Astrocyte of the spinal cord (primary cell): ENCODE measurements at regions not wholly inside any gene's neighbourhood (a gene's known extent, or its start where the extent isn't known, plus 50 kb on each side); places are given as distances from the start of the nearest gene placed in this dataset.
"Not testable (repeated sequence)": the region's sequence is repeated elsewhere in the genome, so short reads cannot be mapped to it uniquely, and the experiment has no call there.

ENCODE experiments used
- DNase-seq: peaks from one replicate; pipeline ENCODE4 v3.0.0; 2011; ENCODE audit warnings: low read depth, low spot score
- H3K4me3 ChIP-seq: 2 replicates; pipeline ENCODE4 v1.5.1; 2011; ENCODE audit warnings: low read depth, mild to moderate bottlenecking, low read length, moderate library complexity
- in situ Hi-C: cut with HindIII; loops from 2 replicates; pipeline ENCODE4 v1.10.0; 2017; ENCODE audit warnings: low sequenced_read_pairs
- TF ChIP-seq, protein P1 (sequence below): IDR thresholded peaks from 2 replicates; pipeline ENCODE4 v1.5.1; 2012; ENCODE audit warnings: low read depth, mild to moderate bottlenecking, low read length, inconsistent platforms

DNA sequence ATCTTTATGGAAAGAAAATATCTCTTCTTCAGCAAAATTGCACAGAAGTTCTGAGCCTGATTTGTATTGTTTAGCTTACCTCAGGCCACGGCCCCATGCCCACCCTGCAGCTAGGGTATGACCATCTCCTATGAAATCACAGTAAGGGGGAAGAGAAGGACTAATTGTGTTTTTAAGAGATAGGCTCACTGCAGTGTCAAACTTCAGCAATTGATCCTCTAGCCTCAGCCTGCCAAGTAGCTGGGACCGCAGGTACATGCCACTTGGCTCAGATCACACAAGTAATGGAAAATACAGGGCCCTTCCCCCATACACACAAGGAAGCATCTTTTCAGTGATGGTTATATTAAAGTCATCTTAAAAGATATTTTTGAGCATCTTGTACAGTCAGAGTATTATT is 60.0 kb downstream of the DMAC1 start:
- no peak overlapping the region for H3K4me3 ChIP-seq
- in situ Hi-C loops, result no loop called here
- DNase-seq, result no peak
- TF ChIP-seq, protein P1, sequence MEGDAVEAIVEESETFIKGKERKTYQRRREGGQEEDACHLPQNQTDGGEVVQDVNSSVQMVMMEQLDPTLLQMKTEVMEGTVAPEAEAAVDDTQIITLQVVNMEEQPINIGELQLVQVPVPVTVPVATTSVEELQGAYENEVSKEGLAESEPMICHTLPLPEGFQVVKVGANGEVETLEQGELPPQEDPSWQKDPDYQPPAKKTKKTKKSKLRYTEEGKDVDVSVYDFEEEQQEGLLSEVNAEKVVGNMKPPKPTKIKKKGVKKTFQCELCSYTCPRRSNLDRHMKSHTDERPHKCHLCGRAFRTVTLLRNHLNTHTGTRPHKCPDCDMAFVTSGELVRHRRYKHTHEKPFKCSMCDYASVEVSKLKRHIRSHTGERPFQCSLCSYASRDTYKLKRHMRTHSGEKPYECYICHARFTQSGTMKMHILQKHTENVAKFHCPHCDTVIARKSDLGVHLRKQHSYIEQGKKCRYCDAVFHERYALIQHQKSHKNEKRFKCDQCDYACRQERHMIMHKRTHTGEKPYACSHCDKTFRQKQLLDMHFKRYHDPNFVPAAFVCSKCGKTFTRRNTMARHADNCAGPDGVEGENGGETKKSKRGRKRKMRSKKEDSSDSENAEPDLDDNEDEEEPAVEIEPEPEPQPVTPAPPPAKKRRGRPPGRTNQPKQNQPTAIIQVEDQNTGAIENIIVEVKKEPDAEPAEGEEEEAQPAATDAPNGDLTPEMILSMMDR, result no peak

DNA sequence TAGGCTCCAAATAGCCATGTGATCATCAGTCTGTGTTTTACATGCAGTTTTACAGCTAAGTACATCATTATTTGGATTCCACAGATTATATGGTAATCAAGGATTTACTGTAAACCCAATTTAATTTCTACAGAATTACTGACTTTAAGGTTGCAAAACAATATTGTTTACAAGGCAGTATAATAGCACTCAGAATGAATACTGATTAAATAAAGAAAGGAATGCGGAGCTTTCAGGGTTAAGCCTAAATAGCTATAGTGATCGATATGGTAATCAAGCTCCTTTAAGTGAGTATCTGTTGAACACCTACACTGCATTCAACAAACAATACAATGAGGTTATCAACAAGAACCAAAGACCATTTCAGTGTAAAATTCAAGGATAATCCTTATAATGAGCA is 64.3 kb downstream of the DMAC1 start:
- in situ Hi-C loops, result no loop called here
- TF ChIP-seq, protein P1, result no peak
- DNase-seq, result no peak
- H3K4me3 ChIP-seq, result no peak overlapping the region

DNA sequence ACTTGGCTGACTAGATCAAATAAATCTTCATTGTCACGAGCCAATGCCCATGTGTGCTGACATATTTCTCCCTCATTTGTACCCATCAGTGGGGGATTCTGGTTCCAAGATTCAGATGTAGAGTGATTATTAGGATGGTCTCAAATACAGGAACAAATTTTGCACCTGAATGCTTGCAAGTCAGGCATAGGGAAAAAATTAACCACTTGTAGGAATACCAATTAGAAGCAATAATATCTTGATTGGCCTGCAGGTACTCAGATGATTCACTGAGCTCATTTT is 69.5 kb downstream of the DMAC1 start:
- DNase-seq, result no peak
- in situ Hi-C loops, result no loop called here
- TF ChIP-seq, protein P1, result no peak
- no peak overlapping the region for H3K4me3 ChIP-seq

DNA sequence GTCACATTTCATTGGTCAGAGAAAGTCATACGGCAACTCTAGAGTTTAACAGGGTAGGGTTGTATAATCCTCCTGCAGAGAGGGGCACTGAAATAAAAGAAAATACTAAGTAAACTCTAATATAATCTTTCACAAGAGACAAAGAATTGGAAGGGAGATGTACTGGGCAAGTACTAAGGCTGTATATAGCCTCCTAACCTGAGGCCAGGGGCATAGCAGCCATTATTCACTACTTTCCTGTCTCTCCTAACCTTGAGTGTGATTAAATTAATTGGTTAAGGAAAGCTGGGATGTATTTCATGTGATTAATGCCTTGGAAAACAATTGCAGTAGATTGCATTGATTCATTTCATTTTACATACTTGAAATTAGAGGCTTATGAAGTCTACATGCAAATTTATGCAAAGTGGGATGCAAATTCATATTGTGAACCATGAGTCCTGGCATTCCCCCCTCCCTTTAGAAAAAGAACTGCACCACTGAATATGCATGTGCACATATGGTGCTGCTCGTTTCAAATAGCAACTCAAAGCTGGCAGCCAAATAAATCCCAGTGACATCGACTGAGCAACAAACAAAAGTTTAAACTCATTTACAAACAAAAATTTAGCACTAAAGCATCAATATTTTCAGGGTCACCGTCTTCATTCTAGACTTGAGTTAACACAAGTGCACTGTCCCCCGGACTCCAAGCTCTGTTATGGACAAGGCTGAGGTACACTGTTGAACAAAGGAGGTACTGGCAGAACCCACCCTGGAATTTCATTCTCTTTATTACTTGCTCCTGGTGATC is 70.0 kb downstream of the DMAC1 start:
- TF ChIP-seq, protein P1, result no peak
- DNase-seq, result no peak

DNA sequence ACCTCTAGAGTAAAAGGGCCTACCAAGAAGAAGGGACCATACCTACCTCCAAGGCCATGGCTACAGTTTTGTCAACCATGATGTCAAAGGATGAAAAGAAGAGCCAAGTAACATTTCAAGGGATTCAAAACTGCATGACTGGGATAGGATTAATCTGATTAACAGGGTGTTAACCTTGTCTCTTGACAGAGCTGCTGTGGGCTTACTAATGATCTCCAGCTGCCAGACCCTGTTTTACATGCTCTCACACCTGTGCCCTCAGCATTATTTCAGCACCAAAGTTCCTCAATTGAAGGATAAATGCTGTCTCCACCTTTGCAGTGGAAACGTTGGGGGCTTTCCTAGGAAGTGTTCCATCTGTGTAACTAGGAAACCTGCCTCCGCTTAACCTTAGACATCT is 78.3 kb downstream of the DMAC1 start:
- TF ChIP-seq, protein P1, result no peak
- in situ Hi-C loops, result no loop called here
- no peak for DNase-seq
- H3K4me3 ChIP-seq, result no peak overlapping the region

More for the DNA sequence above, 70.0 kb downstream of the DMAC1 start:
- in situ Hi-C loops, result no loop called here
- H3K4me3 ChIP-seq, result no peak overlapping the region

DNA sequence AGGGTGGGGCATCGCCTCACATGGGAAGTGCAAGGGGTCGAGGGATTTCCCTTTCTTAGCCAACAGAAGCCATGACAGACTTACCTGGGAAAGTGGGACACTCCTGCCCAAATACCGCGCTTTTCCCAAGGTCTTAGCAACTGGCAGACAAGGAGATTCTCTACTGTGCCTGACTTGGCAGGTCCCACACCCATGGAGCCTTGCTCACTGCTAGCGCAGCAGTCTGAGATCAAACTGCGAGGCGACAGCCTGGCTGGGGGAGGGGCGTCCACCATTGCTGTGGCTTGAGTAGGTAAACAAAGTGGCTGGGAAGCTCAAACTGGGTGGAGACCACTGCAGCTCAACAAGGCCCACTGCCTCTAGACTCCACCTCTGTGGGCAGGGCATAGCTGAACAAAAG is 86.5 kb downstream of the DMAC1 start:
- H3K4me3 ChIP-seq, DNase-seq, in situ Hi-C loops: not testable (repeated sequence)

DNA sequence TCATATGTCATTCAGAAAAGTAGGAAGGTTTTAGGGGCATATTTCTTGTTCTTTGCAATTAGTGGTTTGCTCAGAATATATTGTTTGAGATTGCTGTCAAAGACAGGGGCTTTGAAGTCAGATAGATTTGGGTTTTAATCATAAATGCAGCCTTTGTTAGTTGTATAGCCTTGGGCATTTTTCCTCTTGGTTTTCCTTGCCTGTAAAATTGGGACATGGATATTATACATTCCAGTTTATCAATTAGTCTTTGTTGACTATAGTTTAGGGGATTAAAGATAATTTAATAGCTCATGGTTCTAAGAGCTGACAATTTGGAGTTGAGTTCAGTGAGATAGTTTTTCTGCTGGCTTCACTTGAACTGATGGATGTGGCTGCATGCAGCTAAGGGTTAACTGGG is 88.9 kb downstream of the DMAC1 start:
- in situ Hi-C loops, result no loop called here
- DNase-seq, result no peak
- H3K4me3 ChIP-seq, result no peak overlapping the region
- TF ChIP-seq, protein P1, result no peak
